ENCODE measurements at regions not wholly inside any gene's neighbourhood (a gene's known extent, or its start where the extent isn't known, plus 50 kb on each side); places are given as distances from the start of the nearest gene placed in this dataset.
A peak's percentile ranks its signal among the peaks of the same experiment; 100 is the strongest.

- DNase-seq = peak in 1 of 3 donors; percentile 42
Observed at GRCh38 chr13:50319635-50320255, 304.5 kb downstream of the KCNRG start.

GRCh38 chr13:50320271-50320862, 305.1 kb downstream of the KCNRG start:
- peak in 1 of 3 donors; percentile 26 for DNase-seq

- no peak for DNase-seq
Observed at GRCh38 chr13:50322006-50322405, 306.8 kb downstream of the KCNRG start.

GRCh38 chr13:50323440-50324065, 308.3 kb downstream of the KCNRG start:
- peak in 1 of 3 donors; percentile 80 for DNase-seq

GRCh38 chr13:50326271-50326670, 311.0 kb downstream of the KCNRG start:
- DNase-seq = no peak

GRCh38 chr13:50326811-50327210, 311.6 kb downstream of the KCNRG start:
- peak in 2 of 3 donors; percentile 41 to 56 for DNase-seq

GRCh38 chr13:50334115-50334778, 319.0 kb downstream of the KCNRG start:
- no peak for DNase-seq

- DNase-seq = no peak
Observed at GRCh38 chr13:50334944-50335343, 319.7 kb downstream of the KCNRG start.

GRCh38 chr13:50339271-50339670, 324.0 kb downstream of the KCNRG start:
- no peak for DNase-seq

GRCh38 chr13:50340146-50340545, 324.9 kb downstream of the KCNRG start:
- DNase-seq = no peak

- DNase-seq = peak in 2 of 3 donors; percentile 51 to 81
Observed at GRCh38 chr13:50340551-50341287, 325.5 kb downstream of the KCNRG start.

- DNase-seq = no peak
Observed at GRCh38 chr13:50341526-50341925, 326.3 kb downstream of the KCNRG start.

- no peak for DNase-seq
Observed at GRCh38 chr13:50344717-50345116, 329.5 kb downstream of the KCNRG start.

- no peak for DNase-seq
Observed at GRCh38 chr13:50345804-50346203, 330.6 kb downstream of the KCNRG start.

GRCh38 chr13:50348371-50348770, 333.1 kb downstream of the KCNRG start:
- no peak for DNase-seq

GRCh38 chr13:50352720-50353480, 337.7 kb downstream of the KCNRG start:
- DNase-seq = no peak

- DNase-seq = peak in 2 of 3 donors; percentile 32 to 59
Observed at GRCh38 chr13:50353651-50354415, 338.6 kb downstream of the KCNRG start.

- DNase-seq = no peak
Observed at GRCh38 chr13:50355797-50356196, 340.6 kb downstream of the KCNRG start.

GRCh38 chr13:50357136-50357535, 341.9 kb downstream of the KCNRG start:
- no peak for DNase-seq

- DNase-seq = peak; percentile 63 to 86 (median 80)
Observed at GRCh38 chr13:50357586-50358118, 342.4 kb downstream of the KCNRG start.

All from muscle of back (tissue), 3 donors.